SH-SY5Y (cell line): ENCODE measurements at regions not wholly inside any gene's neighbourhood (a gene's known extent, or its start where the extent isn't known, plus 50 kb on each side); places are given as distances from the start of the nearest gene placed in this dataset.

Source experiments
- GATA2 ChIP-seq: IDR thresholded peaks from 2 replicates; pipeline ENCODE4 v1.6.1; 2011; ENCODE audit warnings: mild to moderate bottlenecking, low read depth, low read length
- GATA3 ChIP-seq: IDR thresholded peaks from 2 replicates; pipeline ENCODE4 v1.6.1; 2011; ENCODE audit warnings: low read depth, mild to moderate bottlenecking, low read length, moderate library complexity

DNA sequence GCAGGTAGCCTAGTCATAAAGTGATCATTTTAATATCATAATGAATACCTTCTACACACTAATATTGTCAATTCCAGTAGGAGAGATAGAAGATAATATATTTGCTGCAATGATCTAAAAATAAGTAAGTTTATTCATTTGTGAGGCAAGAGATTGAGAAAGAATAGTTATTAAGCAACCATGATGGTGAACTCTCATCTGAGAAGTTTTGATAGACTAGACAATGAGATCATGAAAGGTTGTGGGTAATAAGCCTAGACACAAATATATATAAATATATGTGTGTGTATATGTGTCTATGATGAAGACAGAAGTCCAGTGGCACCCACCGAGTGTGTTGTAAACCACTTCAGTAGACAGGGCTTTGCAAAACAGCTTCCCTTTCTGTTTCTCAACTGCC lies 181.0 kb upstream of the CHST9 start:
- TF ChIP-seq GATA3, result no peak
- no peak for TF ChIP-seq GATA2
